Fibroblast of upper back skin (primary cell): ENCODE measurements at regions not wholly inside any gene's neighbourhood (a gene's known extent, or its start where the extent isn't known, plus 50 kb on each side); places are given as distances from the start of the nearest gene placed in this dataset.

ENCODE experiments used
- DNase-seq: peaks from one replicate; pipeline ENCODE4 v3.0.0-alpha.2; 2013

DNA sequence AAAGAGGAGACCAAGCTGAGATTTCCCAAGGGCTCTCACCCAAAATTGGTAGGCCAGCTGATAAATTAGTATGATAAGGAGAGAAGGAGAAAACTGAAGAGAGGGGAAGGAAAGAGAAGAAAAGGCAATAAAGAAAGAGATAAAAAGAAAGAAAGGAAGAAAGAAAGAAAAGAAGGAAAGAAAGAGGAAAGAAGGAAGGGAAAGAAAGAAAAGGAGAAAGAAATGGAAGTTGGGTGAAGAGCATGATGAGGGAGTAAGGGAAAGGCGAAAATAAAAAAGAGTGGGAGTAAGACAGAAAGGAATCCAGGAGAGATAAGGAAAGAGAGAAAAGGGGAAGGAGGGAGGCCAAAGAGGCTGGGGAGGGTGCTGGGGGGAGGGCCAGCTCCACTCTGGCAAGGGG lies 95.4 kb downstream of the MRM1 start:
- no peak for DNase-seq

DNA sequence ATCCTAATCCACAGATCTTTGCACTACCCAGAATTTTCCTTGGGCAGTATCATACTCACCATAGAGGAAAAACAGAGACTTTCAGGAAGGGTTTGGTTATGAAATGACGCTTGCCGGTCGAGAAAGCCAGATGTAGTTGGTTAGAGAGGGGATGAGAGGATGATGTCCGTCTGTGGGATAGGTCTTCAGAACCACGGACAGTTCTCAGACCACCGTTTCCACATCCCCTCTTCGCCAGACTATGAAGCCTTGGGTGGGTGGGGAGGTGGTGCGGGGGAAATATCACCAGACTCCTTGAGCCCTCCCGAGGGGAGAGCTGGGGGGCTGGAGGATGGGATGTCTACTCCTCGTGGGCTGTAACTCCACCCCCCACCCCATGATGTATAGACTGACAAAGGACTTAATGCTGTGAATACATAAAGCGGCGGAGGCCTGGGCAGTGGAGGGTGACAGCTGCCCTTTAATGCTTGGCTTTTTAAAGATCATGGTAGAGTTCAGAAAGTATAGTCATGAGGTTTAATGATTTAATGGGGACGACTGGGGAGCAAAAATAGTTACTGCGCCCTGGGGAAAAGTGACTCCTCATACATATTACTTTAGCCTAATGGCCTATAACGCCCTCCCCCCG lies 96.6 kb downstream of the MRM1 start:
- peak; percentile 9 for DNase-seq

DNA sequence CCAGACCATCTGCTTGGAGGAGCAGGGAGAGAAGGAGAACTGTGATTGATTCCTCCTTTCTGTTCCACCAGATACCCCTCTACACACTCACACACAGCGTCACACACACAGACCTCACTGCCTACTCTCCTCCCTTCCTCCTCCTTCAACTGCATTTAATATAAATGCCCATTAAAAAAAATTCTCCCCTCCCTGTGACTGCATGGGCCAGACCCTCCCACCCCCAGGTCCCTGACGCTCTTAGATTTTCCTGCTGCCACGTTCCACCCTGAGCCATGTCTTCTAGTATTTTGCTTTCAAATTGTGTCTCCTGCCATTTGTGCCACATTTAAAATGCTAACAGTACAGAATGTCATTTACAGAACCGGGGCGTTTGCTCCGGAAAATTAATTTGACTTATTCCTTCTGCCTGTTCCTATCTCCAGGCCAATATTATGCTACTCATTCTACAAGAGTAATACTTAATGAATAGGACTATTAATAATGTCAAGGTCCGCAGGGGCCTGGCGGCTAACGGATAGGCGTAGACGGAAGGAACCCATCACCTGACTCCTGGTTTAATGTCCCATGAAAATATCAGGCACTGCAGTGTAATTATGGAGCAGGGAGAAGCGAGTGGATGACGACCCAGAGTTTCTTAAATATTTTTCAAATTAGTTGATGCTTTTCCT lies 100.2 kb downstream of the MRM1 start:
- DNase-seq, result no peak

DNA sequence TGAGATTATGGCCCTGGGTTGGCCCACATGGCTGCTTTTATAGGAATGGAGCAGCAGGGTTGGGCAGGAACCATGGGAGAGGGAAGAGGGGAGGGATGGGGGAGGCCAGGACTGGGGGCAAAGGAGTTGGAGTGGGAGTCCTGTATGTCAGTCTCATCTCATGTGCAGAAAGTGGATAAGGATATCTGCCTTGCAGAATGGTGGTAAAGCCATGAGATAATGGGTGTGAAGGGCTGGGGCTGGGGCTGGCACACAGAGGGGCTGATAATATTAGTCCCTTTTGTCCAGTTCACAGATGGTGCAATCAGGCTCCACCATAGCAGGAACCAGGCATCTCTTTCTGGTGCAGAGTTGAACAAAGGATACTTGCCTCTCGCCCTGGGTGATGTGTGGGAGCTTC lies 101.3 kb downstream of the MRM1 start:
- no peak for DNase-seq

DNA sequence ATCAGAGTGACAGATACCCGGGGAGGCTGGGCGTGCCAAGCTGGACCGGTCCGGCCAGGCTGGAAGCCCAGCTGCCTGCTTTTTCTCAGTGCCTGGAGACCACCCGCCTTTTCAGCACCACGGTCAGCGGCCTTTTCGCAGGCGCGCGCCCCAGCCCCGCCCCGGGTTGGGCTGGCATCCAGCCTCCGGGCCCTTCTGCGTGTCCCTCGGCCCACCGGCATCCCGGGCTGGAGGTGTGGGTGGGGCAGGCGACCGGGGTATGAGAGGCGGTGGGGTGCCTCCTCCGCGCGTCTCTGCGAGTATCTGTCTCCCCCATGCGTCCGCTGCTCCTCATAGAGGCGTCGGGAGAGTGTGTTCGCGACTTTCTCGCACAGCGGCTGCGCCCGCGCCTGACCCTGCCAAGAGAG lies 102.5 kb downstream of the MRM1 start:
- DNase-seq, result peak; percentile 41

DNA sequence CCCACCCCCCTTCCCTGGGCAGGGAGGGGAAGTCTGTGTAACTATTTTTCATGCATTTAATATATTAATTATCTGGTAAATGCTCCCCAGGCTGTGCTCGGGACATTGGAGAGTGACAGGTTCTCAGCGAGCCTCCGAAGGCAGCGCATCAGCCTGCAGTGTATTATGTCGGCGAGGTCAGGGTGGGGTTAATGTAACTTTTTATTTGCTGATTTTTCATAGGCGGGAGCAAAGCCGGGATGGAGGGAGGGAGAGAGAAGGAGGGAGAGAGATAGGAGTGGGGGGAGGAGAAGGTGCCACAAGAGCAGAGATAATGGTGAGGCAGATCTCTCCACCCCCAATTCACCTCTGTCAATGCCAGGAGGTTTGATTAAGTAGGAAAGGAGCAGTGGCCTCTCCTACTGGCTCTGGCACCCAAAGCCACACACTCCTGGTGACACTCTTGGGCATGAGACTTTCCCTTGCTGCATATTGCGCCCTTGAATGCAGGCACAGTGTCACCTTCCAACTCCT lies 104.0 kb downstream of the MRM1 start:
- no peak for DNase-seq

DNA sequence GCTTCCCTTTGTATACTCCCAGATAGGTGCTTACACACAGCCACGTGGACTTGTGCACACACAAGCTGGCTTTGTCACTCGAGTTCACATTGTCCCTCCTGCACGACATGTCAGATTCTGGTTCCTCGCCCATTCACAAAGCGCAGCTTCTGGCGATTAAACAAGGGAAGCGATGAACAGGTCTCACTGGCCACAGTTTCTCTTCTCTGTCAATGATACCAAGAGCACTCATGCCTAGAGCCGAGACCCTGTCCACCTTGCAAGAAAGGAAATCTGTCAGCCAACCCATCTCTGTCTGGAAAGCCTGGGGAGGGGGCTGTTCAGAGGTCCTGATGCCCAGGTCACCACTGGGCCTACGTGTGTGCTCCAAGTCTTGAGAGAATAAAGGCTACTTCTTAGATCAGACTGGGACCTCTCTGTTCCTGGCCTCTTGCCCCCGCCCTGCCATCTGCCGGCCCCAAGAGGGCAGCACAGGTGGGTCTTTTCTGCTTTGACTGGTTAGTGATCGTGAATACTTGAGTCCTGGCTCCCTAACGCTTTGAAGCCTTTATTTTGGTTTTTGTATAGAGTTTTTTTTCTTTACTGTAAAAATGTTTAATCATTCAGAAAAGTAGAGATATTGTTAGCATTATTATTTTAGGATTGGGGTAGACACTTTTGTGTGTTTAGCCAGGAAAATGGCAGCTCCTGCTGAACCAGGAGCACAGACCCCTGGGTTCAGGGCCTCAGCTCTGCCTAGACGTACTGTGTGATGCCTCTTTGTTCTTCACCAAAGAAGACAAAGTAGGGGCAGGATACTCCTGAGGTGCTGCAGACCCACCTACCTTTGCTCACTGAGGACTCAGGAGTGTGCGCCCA lies 104.7 kb downstream of the MRM1 start:
- DNase-seq, result peak; percentile 22

DNA sequence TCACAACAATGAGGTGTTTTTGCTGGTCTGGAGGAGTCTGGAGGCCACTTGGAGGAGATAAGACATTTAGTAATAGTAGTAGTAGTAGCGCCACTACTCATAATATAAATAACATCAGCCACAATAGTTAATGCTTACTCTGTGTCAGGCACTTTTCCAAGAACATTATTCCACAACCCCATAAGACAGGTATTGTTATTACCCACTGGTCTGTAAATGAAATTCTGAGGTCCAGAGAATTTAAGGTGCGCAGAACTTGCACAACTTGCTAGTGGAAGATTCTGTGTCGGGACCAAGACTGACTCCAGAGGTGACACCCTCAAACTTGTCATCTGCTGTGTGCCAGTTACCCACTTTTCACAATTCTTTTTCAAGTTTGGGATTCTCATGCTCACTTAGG lies 106.5 kb downstream of the MRM1 start:
- no peak for DNase-seq

DNA sequence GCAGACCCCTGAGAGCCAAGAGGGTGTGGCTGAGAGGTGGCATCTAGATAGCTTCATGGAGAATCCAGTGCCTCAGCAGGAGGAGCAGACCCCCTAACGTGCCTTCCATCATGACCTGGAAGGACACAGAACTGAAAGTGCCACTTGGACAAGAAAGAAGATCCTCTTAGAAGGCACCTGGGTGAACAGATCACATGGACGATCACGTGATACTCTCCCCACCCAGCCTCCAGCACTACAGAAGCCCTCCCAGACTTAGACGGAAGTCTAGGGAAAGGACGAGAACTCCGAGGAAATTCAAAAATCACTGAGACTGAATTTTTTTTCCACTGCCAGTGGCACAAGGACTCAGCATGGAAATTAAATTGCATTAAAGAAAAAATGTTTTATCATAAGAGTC lies 113.4 kb downstream of the MRM1 start:
- DNase-seq, result no peak

DNA sequence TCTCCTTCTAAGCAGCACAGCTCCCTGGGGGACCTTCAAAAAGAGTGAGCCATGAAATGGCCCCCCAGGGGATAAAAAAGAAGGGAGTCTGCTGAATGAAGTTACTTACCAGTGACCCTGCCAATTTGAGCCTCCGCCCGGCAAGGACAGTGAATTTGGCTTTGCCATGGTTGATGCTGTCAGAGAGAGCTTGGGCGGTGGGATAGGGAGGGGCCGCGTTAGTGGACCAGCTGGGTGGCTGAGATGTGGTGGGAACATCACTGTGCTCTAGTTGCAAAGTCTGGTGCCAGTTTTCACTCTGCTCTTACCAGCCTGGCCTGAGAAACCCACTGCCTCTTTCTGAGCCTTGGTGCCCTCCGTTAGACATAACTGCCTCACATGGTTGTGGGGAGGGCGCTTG lies 114.6 kb downstream of the MRM1 start:
- no peak for DNase-seq

DNA sequence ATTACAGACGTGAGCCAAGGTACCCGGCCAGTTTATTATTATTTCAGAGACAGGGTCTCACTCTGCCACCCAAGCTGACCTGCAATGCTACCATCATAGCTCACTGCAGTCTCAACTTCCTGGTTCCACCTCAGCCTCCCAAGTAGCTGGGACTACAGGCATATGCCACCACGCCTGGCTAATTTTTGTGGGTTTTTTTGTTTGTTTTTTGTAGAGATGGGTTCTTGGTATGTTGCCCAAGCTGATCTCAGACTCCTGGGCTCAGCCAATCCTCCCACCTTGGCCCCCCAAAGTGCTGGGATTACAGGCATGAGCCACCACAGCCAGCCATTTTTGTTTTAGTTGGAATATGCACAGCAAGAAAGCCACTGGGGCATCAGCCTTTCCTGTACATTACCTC lies 115.7 kb downstream of the MRM1 start:
- DNase-seq, result no peak

DNA sequence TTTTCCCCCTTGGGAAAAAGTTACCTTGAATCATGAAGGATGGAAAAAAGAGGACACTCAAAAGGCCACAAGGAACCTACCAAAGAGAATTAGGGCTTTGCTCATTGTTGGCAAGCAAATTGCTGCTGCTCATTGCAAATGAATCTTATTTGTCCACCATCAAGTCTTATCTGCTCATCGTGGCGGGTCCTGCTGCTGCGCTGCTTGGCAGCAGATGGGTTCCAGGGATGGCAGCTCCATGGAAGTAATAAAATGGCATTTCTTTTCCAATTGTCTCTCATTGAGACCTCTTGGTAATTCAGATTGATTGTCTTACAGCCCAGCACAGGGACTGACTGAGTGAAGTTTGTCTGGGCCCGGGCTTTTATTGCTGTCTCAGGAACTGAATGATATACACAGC lies 118.7 kb downstream of the MRM1 start:
- DNase-seq, result no peak

DNA sequence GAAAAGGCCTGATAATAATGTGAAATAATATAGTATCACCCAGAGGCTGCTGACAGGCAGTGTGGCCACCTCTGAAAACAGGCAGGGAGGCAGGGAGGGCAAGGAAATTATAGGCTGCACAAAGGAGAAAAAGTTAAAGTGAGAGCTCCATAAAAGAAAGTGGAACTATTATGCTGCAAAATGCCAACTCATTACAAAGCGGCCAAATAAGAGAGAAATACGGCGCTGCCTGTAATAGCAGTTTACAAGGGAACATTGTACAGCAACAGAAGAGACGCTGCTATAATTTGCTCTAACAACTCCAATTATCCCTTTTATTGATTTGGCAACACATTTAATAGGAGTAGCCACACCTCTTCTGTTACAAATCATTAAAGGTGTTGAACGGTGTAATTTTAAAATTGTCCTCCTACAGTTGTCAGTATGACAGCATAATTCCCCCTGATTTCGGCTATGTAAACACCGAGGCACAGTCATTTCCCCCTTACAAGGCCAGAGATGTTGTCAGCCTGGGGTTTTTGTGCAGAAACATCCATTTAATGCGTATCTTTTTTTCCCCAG lies 120.3 kb downstream of the MRM1 start:
- no peak for DNase-seq

DNA sequence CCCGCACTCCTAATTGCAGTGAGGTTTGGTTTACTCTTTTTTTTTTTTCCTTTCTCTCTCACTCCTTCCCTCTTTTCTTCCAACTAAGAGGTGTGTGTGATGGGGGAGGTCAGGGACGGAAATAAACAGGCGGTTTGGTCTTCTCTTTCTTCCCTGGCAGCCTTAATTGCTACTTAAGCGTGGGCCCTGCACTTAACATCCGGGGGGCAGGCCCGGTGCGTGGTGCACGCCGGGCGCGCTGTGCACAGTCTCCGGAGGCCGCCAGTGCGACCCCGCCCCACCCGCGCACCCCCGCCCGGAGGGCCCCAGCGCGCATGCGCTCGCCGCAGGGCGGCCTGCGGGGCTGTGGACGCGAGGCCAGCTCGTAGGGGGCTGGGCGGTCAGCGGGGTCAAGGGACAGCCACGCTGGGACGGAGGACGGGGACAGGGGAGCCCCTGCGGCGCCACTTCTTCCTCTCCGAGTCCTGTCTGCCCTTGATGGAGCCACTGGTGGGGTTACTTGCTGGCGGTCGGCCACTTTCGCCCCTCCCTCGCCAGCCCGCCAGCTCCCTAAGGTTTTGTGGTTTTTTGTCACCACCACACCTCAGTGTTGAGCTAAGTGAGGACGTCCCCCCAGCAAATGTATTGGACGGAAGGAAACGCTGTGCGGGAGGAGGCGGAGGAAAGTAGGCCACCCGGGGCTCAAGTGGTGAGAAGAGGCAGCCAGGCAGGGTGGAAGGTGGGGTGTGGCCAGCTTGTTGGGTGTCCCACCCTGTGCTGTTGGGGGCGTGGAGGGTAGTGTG lies 120.9 kb downstream of the MRM1 start:
- DNase-seq, result peak; percentile 31

DNA sequence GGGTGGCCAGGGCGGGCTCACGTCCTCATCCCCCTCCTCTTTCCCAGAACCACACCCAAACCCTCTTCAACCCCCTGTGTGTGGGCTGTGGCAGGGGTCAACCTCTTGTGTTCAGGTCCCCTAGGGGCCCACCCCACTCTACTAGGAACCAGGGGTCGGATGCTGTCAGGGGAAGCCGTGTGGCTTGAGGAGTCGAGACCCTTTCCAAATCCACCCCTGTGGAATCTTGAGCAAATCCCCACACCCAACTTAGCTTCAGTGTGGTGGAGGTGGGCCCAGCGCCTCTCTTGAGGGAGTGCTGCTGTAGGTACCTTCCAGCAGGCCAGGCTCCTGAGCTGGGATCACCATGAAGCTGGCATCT lies 121.5 kb downstream of the MRM1 start:
- DNase-seq, result no peak

DNA sequence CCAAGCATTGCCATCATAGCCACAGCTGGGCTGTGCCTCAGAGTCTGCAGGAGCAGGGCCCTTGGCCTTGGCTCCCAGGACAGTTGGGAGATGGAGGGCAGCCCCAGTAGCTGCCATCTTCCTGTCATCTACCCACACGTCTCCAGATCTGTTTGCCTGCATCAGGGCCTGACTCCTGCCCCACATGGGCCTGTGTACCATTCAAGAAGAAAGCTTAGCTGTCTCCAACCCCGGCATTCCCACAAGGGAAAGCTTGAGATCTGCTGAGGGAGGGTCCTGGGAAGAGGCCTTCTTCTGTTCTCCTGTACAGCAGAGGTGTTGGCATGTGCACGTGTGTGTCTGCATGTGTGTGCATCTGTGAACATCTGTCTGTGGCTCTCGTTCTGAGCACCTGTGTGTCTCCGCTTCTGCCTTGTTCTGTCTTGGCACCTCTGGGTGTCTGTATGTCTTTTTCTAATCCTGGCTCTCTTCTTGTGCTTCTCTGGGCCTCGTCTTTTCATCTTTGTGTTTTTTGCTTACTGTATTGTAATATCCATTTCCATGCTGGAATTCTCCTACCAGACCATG lies 122.2 kb downstream of the MRM1 start:
- no peak for DNase-seq

DNA sequence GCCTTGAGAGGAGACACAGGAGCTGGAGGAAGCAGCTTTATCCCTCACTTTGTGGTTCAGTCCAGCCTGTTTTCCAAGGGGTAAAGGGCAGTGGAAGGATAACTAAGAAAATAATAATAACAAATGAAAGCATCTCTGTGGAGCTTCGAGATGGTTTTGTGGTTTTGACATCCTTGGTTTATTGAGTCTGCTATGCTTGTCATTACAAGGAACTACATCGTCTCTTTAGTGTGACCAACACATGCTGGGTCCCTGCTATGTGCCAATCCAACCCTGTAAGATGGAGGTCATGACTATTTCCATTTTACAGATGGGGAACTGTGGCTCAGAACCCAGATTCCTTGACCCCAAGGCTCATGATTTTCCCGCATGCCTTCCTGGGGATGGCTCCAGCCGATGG lies 124.8 kb downstream of the MRM1 start:
- no peak for DNase-seq

DNA sequence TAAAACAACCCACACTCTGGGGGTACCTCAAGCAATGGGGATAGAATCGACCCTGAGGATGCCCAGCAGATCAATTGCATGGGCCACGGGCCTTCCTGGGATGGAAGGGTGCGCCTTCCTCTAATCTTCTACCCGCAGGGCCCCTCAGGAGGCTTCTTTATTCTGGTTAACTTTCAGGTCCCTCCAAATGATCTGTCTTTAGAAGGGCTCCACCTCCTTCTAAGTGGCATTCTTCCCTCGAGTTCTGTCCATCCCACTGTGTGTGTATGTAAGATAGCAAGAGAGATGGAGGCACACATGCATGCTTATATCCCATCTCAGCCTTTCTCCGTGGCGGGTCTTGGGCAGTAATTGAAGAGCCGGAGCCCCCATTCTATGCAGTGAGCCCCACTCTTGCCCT lies 125.7 kb downstream of the MRM1 start:
- no peak for DNase-seq

DNA sequence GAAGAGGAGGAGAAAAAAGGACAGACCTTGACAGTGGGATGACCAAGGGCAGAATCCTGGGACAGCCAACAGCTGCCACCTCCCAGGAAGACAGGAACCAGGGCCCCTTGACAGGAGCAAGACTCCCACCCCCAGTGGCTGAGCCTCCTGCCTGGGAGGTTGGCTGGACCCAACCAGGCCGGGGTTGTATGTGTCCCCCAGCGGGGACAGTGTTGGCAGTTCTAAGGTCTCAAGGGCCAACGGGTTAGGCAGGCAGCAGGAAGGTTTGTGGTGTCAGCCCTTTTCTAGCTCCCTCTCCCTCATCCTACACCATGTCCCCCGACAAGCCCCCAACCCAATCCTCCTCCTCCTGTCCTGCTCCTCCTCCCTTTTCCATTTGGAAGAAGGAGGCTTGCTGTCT lies 126.2 kb downstream of the MRM1 start:
- no peak for DNase-seq

DNA sequence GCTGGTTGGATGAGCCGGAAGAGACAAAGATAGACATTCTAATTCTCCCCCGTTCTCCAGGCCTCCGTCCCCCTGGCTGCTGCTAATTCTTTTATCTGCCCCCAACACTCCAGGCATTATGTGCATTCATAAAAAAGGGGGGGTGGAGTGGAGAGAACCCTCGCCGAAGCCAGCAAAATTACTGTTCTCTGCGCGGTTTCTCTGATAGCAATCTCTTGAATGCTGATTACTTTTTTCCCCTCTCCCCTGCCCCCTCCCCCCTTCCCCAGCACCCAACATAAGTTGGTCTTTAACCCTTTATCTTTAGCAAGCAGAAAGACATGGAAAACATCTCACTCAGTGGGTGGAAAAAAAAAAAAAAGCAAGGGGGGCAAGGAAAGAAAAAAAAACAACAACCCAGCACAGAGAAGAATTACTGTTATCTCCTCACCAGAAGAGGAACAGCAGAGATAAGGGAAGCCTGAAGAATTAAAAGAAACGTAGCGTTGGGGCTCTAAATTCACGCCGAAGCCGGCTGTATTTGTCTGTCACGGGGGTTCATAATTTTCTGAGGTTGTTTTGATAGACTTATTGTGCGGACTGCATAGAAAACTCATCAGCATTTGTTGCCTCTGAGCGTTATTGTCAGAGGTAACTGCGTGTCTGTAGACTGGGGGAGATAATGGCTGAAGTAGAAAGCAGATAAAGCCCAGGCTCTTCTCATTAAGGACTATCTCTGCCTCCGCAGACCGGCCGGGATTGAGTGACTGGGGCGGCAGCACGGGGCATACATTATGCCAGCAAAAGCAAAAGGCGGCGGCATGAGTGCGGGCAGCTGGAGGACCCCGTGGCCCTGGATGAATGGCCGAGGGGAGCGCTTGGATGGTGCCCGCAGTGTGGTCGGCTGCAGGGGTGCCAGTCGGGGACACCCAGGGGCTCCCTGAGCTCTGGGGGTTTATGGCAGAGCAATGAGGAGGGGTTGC lies 126.9 kb downstream of the MRM1 start:
- no peak for DNase-seq

DNA sequence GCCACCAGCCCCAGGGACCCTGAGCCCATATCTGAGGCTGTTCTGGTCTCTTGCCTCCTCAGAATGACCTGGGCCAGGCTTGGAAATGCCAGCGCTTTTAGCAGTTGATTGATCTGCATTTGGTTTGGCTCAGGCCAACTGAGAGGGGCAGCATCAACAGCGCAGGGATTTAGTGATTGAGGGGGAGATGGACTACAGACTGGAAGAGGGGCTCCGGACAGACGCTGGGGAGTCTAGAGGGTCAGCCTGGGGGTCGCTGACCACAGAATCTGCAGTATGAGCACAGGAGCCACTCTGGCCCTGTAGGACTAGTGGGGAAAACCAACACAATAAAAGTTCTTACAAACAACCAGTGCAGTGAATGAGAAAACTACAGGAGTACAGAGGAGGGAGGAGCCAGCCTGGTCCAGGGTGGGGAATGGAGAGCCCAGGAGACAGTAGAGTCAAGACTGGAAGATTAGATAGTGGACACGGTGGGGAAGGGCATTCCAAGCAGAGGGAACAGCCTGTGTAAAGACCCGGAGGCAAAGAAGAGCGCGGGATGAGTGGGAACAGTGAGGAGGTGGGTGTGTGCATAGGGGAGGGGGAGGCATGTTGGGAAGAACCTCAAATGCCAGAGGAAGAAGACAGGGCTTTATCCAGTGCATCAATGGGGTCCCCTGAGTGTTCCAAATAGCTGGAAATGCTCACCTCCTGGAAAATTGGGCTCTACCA lies 128.9 kb downstream of the MRM1 start:
- no peak for DNase-seq
